ENCODE measurements at regions not wholly inside any gene's neighbourhood (a gene's known extent, or its start where the extent isn't known, plus 50 kb on each side); places are given as distances from the start of the nearest gene placed in this dataset.

DNA sequence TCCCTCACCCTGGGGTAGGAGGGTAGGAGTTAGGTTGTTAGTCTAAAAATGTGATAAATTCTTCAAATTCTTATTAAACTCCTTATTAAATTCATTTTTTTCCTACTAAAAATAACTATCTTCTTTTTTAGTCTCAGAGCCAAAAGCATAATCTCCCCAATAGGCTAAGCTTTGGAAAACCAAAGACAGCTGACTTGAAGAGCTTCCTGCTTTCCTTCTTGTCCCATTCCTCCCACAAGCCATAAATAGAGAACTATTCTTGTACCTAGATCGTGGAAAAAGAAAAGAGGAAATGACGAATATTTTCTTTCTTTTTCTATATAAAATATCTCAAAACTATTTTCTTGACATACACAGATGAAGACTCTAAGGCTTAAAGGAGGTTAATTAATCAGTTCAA lies 486.9 kb downstream of the CDH8 start:
- in situ Hi-C loops (cut with HindIII; ENCODE audit: low pct_ligation_motif_present, low sequenced_read_pairs): no loop called here
- Histone ChIP-seq H3K27me3 (replicated peaks) (no peaks in the 10 kb centered on the region), H3K27ac (no peak overlapping the region), H3K4me3 (ENCODE audit: low read depth, low read length) (no peak overlapping the region), H3K36me3 (replicated peaks) (no peaks in the 10 kb centered on the region)
- TF ChIP-seq, protein P1, sequence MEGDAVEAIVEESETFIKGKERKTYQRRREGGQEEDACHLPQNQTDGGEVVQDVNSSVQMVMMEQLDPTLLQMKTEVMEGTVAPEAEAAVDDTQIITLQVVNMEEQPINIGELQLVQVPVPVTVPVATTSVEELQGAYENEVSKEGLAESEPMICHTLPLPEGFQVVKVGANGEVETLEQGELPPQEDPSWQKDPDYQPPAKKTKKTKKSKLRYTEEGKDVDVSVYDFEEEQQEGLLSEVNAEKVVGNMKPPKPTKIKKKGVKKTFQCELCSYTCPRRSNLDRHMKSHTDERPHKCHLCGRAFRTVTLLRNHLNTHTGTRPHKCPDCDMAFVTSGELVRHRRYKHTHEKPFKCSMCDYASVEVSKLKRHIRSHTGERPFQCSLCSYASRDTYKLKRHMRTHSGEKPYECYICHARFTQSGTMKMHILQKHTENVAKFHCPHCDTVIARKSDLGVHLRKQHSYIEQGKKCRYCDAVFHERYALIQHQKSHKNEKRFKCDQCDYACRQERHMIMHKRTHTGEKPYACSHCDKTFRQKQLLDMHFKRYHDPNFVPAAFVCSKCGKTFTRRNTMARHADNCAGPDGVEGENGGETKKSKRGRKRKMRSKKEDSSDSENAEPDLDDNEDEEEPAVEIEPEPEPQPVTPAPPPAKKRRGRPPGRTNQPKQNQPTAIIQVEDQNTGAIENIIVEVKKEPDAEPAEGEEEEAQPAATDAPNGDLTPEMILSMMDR (IDR thresholded peaks at IDR 0.05; ENCODE audit: low read depth, low read length, missing control alignments): no peak
- no peak for DNase-seq

DNA sequence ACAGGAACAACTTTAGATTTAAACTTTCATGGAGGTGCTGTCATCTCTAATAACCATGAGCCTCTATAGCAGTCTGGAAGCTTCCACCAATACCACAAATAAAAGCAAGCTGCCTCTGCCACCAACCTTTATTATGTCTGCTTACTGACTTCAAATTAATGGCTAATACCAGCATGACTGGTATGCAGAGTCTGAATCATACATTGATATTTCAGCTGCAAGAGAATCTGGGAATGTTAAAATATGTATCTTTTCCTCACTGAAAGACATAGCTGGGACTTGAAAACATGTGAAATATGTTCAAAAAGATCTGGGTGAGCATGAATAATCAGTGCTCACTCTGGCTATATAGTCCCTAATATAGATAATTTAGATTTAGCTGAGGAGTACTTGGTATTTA lies 488.6 kb downstream of the CDH8 start:
- Histone ChIP-seq H3K4me3 (ENCODE audit: low read depth, low read length) (no peak overlapping the region), H3K36me3 (replicated peaks) (no peaks in the 10 kb centered on the region), H3K27me3 (replicated peaks) (no peaks in the 10 kb centered on the region), H3K27ac (no peak overlapping the region)
- DNase-seq: peak; percentile 1
- in situ Hi-C loops (cut with HindIII; ENCODE audit: low pct_ligation_motif_present, low sequenced_read_pairs): no loop called here
- TF ChIP-seq, protein P1 (IDR thresholded peaks at IDR 0.05; ENCODE audit: low read depth, low read length, missing control alignments): no peak

DNA sequence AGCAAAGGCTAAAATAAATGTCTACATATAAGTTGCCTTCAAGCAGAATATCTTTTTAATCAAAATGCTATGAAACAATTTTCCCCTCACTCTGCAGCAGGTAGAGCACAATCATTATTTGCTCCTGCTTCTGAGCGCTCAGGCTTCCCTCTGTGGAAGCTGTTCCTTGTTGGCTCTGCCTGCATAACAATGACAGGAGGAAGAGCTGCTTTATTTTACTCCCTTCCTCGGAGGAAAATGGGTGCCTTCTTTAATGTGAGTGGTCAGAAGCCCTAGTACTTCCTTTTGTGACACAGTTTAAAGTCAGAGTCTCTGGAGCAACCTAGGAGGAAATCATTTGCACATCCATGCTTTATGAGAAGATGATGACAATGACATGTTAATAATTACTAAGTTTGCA lies 492.1 kb downstream of the CDH8 start:
- Histone ChIP-seq H3K36me3 (replicated peaks) (no peaks in the 10 kb centered on the region), H3K27me3 (replicated peaks) (no peaks in the 10 kb centered on the region), H3K27ac (no peak overlapping the region), H3K4me3 (ENCODE audit: low read depth, low read length) (no peak overlapping the region)
- in situ Hi-C loops (cut with HindIII; ENCODE audit: low pct_ligation_motif_present, low sequenced_read_pairs): no loop called here
- DNase-seq: no peak
- TF ChIP-seq, protein P1 (IDR thresholded peaks at IDR 0.05; ENCODE audit: low read depth, low read length, missing control alignments): no peak

GRCh38 chr16:61540216-61540615 lies 496.0 kb downstream of the CDH8 start:
- Histone ChIP-seq H3K27me3 (replicated peaks) (no peaks in the 10 kb centered on the region), H3K4me3 (ENCODE audit: low read depth, low read length) (no peak overlapping the region), H3K36me3 (replicated peaks) (no peaks in the 10 kb centered on the region), H3K27ac (no peak overlapping the region)
- TF ChIP-seq, protein P1 (IDR thresholded peaks at IDR 0.05; ENCODE audit: low read depth, low read length, missing control alignments): no peak
- in situ Hi-C loops (cut with HindIII; ENCODE audit: low pct_ligation_motif_present, low sequenced_read_pairs): no loop called here
- DNase-seq: no peak

- no peak overlapping the region for H3K27ac ChIP-seq
- no peaks in the 10 kb centered on the region for H3K36me3 ChIP-seq (replicated peaks)
- no peaks in the 10 kb centered on the region for H3K27me3 ChIP-seq (replicated peaks)
- TF ChIP-seq, protein P1 (IDR thresholded peaks at IDR 0.05; ENCODE audit: low read depth, low read length, missing control alignments): no peak
- in situ Hi-C loops (cut with HindIII; ENCODE audit: low pct_ligation_motif_present, low sequenced_read_pairs): no loop called here
- no peak for DNase-seq
- H3K4me3 ChIP-seq (ENCODE audit: low read depth, low read length): no peak overlapping the region
Measured at GRCh38 chr16:61530697-61531096, 505.5 kb downstream of the CDH8 start.

DNA sequence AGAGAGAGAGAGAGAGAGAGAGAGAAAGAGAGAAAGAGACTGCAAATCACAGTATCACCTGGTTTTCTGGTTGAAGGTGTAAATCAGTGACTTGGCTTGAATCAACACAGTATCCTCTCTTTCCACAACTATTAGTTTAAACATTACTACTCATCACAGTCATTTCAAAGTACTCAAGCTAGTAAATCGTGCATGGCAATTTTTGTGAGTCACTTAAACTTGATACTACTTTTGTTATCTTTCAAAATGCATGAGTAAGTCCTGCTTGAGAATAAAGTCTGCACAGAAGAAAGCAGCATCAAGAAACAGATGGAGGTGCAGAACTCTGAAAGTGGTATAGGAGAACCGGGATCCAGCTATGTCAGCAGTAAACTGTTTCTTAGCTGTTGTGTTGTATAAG lies 535.4 kb downstream of the CDH8 start:
- in situ Hi-C loops (cut with HindIII; ENCODE audit: low pct_ligation_motif_present, low sequenced_read_pairs): no loop called here
- H3K36me3 ChIP-seq (replicated peaks): no peaks in the 10 kb centered on the region
- no peak overlapping the region for H3K4me3 ChIP-seq (ENCODE audit: low read depth, low read length)
- no peaks in the 10 kb centered on the region for H3K27me3 ChIP-seq (replicated peaks)
- DNase-seq: peak; percentile 24
- no peak overlapping the region for H3K27ac ChIP-seq
- TF ChIP-seq, protein P1 (IDR thresholded peaks at IDR 0.05; ENCODE audit: low read depth, low read length, missing control alignments): no peak
